ENCODE measurements at regions not wholly inside any gene's neighbourhood (a gene's known extent, or its start where the extent isn't known, plus 50 kb on each side); places are given as distances from the start of the nearest gene placed in this dataset.

- Histone ChIP-seq H3K56ac (ENCODE audit: insufficient read length, low read depth, low read length) (no peak overlapping the region), H4K5ac (ENCODE audit: insufficient read length, low read depth, low read length) (no peak overlapping the region), H3K9ac (ENCODE audit: extremely low read depth, insufficient read length, low read length) (no peak overlapping the region), H2AFZ (ENCODE audit: low read length) (no peak overlapping the region), H3T11ph (ENCODE audit: low read length) (no peak overlapping the region), H2BK120ac (ENCODE audit: low read depth, low read length, poor library complexity, severe bottlenecking) (no peak overlapping the region), H2BK20ac (ENCODE audit: low read depth, low read length, poor library complexity, severe bottlenecking) (no peak overlapping the region), H2AK5ac (ENCODE audit: insufficient read length, low read length) (no peak overlapping the region), H3K79me1 (ENCODE audit: insufficient read depth, low read depth, low read length, poor library complexity, severe bottlenecking) (no peaks in the 10 kb centered on the region), H2BK15ac (ENCODE audit: low read depth, low read length) (no peak overlapping the region), H4K20me1 (ENCODE audit: control insufficient read depth, insufficient read depth, insufficient read length) (peaks cover 2% of the 10 kb centered on the region), H2BK12ac (ENCODE audit: insufficient read length, low read depth, low read length) (no peak overlapping the region), H2BK5ac (ENCODE audit: insufficient read length, low read length) (no peak overlapping the region), H3K27ac (ENCODE audit: insufficient read length, low read depth, low read length) (no peak overlapping the region), H3K18ac (ENCODE audit: insufficient read length, low read depth, low read length) (no peak overlapping the region), H4K8ac (replicated peaks; ENCODE audit: insufficient read length, low read depth, low read length) (no peak overlapping the region), H3K23me2 (ENCODE audit: insufficient read length, low read depth, low read length, poor library complexity, severe bottlenecking) (no peaks in the 10 kb centered on the region), H3K9me3 (ENCODE audit: control insufficient read depth, low read depth, low read length) (no peaks in the 10 kb centered on the region), H3K4ac (ENCODE audit: low read depth, low read length) (no peak overlapping the region), H3K14ac (ENCODE audit: insufficient read depth, low read length) (no peak overlapping the region), H4K91ac (ENCODE audit: insufficient read length, low read depth, low read length) (no peak overlapping the region), H3K4me1 (ENCODE audit: insufficient read depth, low read length) (no peaks in the 10 kb centered on the region), H3K4me2 (ENCODE audit: insufficient read depth, insufficient read length, low read length) (peak overlapping the region; percentile 39), H3K23ac (ENCODE audit: insufficient read length, low read depth, low read length) (no peak overlapping the region), H3K79me2 (ENCODE audit: insufficient read depth, low read length) (no peaks in the 10 kb centered on the region), H3K27me3 (ENCODE audit: insufficient read depth, low read length) (no peaks in the 10 kb centered on the region)
- TF ChIP-seq CTCF (conservative IDR thresholded peaks at IDR 0.05) = no peak
- peak overlapping the region; percentile 44 to 64 for H3K4me3 Mint-ChIP-seq
- no peak for DNase-seq
- H3K27ac Mint-ChIP-seq = peak overlapping the region in 2 of 3 experiments; percentile 78 to 82; a peak in 3 of 7 replicates
- peaks cover 3 to 7% (median 4%) of the 10 kb centered on the region in 3 experiments; a peak in 4 of 7 replicates for H3K36me3 Mint-ChIP-seq (ENCODE audit: insufficient read depth in 1 of 3, low read depth in 3 of 3)
- no peaks in the 10 kb centered on the region; the same call in none of the 2 replicates for H3K27me3 Mint-ChIP-seq (ENCODE audit: low read depth)
- WGBS (ENCODE audit: extremely low coverage, insufficient read length, low lambda C conversion rate) = no CpG with 5 or more reads among the region's 13 CpGs
- peaks cover 21 to 38% of the 10 kb centered on the region in 2 experiments for H3K4me1 Mint-ChIP-seq
- H3K9me3 Mint-ChIP-seq = peaks cover 0 to 4% of the 10 kb centered on the region in 2 experiments; a peak in 2 of 5 replicates
These were observed 338.6 kb downstream of the SHANK2 start for GRCh38 chr11:70913715-70914231.
